Astrocyte (in vitro differentiated cells and primary cell): ENCODE measurements at regions not wholly inside any gene's neighbourhood (a gene's known extent, or its start where the extent isn't known, plus 50 kb on each side); places are given as distances from the start of the nearest gene placed in this dataset.

Experiments used
- EZH2 ChIP-seq: IDR thresholded peaks from 2 replicates; pipeline ENCODE4 v1.6.1; 2012; ENCODE audit warnings: mild to moderate bottlenecking, low read length, inconsistent platforms; ENCODE audit not compliant: insufficient read depth
- TF ChIP-seq, protein P1 (sequence below): IDR thresholded peaks from 2 replicates; pipeline ENCODE4 v1.5.1; 2011; ENCODE audit warnings: low read depth, mild to moderate bottlenecking, inconsistent platforms, low read length, moderate library complexity; ENCODE audit not compliant: insufficient read depth

DNA sequence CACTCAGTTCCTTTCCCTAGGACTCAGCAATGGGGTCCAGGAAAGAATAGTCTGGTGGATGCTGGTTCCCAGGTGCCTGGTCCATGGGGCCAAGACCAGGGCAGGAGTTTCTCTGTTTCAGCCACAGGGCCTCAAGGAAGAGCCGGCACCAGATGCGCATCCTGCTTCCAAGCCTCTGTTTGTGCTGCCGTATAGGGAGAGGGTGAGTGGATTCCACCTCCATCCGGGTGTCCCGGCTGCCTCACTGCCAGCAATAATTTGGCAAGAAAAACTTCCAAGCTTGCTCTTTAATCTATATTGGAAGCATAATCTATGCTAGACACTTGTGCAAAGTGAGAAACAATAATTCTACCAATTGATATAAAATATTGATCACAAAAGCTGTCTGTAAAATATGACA lies 261.2 kb upstream of the HS6ST1 start:
- no peak for TF ChIP-seq EZH2
- TF ChIP-seq, protein P1, sequence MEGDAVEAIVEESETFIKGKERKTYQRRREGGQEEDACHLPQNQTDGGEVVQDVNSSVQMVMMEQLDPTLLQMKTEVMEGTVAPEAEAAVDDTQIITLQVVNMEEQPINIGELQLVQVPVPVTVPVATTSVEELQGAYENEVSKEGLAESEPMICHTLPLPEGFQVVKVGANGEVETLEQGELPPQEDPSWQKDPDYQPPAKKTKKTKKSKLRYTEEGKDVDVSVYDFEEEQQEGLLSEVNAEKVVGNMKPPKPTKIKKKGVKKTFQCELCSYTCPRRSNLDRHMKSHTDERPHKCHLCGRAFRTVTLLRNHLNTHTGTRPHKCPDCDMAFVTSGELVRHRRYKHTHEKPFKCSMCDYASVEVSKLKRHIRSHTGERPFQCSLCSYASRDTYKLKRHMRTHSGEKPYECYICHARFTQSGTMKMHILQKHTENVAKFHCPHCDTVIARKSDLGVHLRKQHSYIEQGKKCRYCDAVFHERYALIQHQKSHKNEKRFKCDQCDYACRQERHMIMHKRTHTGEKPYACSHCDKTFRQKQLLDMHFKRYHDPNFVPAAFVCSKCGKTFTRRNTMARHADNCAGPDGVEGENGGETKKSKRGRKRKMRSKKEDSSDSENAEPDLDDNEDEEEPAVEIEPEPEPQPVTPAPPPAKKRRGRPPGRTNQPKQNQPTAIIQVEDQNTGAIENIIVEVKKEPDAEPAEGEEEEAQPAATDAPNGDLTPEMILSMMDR = no peak
